DND-41 (cell line): ENCODE measurements at regions not wholly inside any gene's neighbourhood (a gene's known extent, or its start where the extent isn't known, plus 50 kb on each side); places are given as distances from the start of the nearest gene placed in this dataset.

Experiments used
- ATAC-seq: fragments of 200-7000 bp; cut with Tn5 transposase; 3 replicates; pipeline ENCODE4 v1.9.1; 2021; ENCODE audit warnings: low read depth; ENCODE audit not compliant: insufficient read depth
- DNase-seq: peaks from one replicate; pipeline ENCODE4 v3.0.0-alpha.2; 2020
- H2AFZ ChIP-seq: 2 replicates; pipeline ENCODE4 v1.6.0; 2012; ENCODE audit warnings: low read depth, low read length
- H3K27ac ChIP-seq: 2 replicates; pipeline ENCODE4 v1.5.1; 2012; ENCODE audit warnings: low read length, inconsistent platforms
- H3K27me3 ChIP-seq: fragments of 200-600 bp; sonication (generic); 2 replicates; pipeline ENCODE4 v1.6.0; 2012; ENCODE audit warnings: low read length, mild to moderate bottlenecking, inconsistent platforms; ENCODE audit not compliant: insufficient read depth, poor library complexity
- H3K36me3 ChIP-seq: 2 replicates; pipeline ENCODE4 v1.5.1; 2012; ENCODE audit warnings: low read length, inconsistent platforms; ENCODE audit not compliant: insufficient read depth
- H3K4me1 ChIP-seq: 2 replicates; pipeline ENCODE4 v1.5.1; 2012; ENCODE audit warnings: mild to moderate bottlenecking, low read length; ENCODE audit not compliant: insufficient read depth
- H3K4me2 ChIP-seq: 2 replicates; pipeline ENCODE4 v1.6.0; 2012; ENCODE audit warnings: mild to moderate bottlenecking, moderate library complexity, low read length, inconsistent platforms; ENCODE audit not compliant: insufficient read depth
- H3K4me3 ChIP-seq, 2 experiments: fragments of 200-600 bp in 1 of 2; shearing (Covaris generic) in 1 of 2; 2 replicates each; pipeline ENCODE4 v1.5.1; 2012 to 2016; ENCODE audit warnings: inconsistent platforms in 2 of 2, low read length in 2 of 2, mild to moderate bottlenecking in 2 of 2, low read depth in 1 of 2, moderate library complexity in 1 of 2
- H3K79me2 ChIP-seq: 2 replicates; pipeline ENCODE4 v1.6.0; 2012; ENCODE audit warnings: low read length, inconsistent platforms; ENCODE audit not compliant: insufficient read depth
- H3K9ac ChIP-seq: 2 replicates; pipeline ENCODE4 v1.6.0; 2012; ENCODE audit warnings: low read depth, mild to moderate bottlenecking, inconsistent platforms, low read length, moderate library complexity
- H3K9me3 ChIP-seq: 2 replicates; pipeline ENCODE4 v1.5.1; 2012; ENCODE audit warnings: low read length, moderate library complexity, mild to moderate bottlenecking, inconsistent platforms; ENCODE audit not compliant: insufficient read depth, severe bottlenecking
- H4K20me1 ChIP-seq: 2 replicates; pipeline ENCODE4 v1.6.0; 2012; ENCODE audit warnings: low read length; ENCODE audit not compliant: insufficient read depth
- EZH2 ChIP-seq: IDR thresholded peaks from 3 replicates; pipeline ENCODE4 v1.6.1; 2012; ENCODE audit warnings: borderline replicate concordance, low read depth, mild to moderate bottlenecking, moderate library complexity, low read length, inconsistent platforms; ENCODE audit not compliant: severe bottlenecking
- TF ChIP-seq, protein P1 (sequence below): IDR thresholded peaks from 2 replicates; pipeline ENCODE4 v1.5.1; 2012; ENCODE audit warnings: borderline replicate concordance, low read length, moderate library complexity, mild to moderate bottlenecking; ENCODE audit not compliant: poor library complexity, severe bottlenecking; ENCODE audit errors: extremely low read depth

DNA sequence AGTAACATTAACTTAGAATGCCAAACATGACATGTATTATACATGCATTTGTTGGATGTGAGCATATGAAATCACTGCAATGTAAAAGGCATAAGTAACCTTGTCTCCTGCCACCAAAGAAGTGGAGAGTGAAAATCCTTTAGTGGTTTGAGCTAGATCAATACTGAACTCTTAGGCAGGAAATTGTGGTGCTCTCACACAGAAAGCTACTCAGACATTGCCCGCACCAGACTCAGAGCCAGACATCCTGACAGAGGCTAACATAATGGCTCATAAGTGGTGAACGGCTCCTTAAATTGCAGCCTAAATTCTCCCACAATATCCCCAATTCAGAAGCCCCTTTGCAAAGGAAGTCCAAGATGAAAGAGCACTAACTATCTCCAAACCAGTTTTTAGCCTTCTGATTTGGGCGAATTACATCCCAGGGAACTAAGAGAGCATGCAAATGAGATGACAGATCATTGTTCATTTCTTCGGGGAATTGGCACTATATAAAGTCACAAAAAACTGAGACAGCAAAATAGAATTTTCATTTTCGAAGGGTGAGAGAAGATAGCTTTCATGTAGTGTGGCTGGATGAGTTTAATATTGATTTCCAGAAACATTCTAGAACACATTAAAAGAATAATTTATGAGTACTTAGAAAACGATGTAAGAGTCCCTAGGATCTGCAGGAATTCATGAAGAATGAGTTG, 233.6 kb upstream of the RPS6KA3 start:
- H2AFZ ChIP-seq: no peak overlapping the region
- no peak for TF ChIP-seq EZH2
- TF ChIP-seq, protein P1, sequence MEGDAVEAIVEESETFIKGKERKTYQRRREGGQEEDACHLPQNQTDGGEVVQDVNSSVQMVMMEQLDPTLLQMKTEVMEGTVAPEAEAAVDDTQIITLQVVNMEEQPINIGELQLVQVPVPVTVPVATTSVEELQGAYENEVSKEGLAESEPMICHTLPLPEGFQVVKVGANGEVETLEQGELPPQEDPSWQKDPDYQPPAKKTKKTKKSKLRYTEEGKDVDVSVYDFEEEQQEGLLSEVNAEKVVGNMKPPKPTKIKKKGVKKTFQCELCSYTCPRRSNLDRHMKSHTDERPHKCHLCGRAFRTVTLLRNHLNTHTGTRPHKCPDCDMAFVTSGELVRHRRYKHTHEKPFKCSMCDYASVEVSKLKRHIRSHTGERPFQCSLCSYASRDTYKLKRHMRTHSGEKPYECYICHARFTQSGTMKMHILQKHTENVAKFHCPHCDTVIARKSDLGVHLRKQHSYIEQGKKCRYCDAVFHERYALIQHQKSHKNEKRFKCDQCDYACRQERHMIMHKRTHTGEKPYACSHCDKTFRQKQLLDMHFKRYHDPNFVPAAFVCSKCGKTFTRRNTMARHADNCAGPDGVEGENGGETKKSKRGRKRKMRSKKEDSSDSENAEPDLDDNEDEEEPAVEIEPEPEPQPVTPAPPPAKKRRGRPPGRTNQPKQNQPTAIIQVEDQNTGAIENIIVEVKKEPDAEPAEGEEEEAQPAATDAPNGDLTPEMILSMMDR: no peak
- H3K36me3 ChIP-seq: no peaks in the 10 kb centered on the region
- H3K4me2 ChIP-seq: no peak overlapping the region
- no peak for ATAC-seq
- no peaks in the 10 kb centered on the region for H3K4me1 ChIP-seq
- no peaks in the 10 kb centered on the region for H3K79me2 ChIP-seq
- H3K27me3 ChIP-seq: no peaks in the 10 kb centered on the region
- no peaks in the 10 kb centered on the region for H4K20me1 ChIP-seq
- no peak overlapping the region for H3K27ac ChIP-seq
- DNase-seq: no peak
- H3K4me3 ChIP-seq: no peak overlapping the region
- no peak overlapping the region for H3K9ac ChIP-seq
- no peaks in the 10 kb centered on the region for H3K9me3 ChIP-seq

DNA sequence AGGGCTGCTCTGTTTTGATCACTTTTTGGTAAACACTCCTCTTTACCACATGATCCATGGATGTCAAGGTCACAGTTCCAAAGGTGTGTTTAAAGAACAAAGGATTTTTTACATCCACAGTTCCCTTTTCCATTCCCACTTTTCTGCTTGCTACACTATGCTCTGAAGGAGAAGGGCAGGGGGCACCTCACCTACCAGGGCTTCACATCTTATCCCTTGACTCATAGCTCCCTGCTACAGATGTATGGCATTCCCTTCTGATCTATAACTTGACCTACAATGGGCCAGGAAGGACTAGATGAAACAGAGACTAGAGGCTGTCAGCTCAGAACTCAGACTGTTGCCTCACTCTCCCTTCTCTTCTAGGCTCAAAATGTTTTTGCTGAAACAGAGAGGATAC, 233.1 kb upstream of the RPS6KA3 start:
- TF ChIP-seq, protein P1: no peak
- no peak for TF ChIP-seq EZH2
- H3K9ac ChIP-seq: no peak overlapping the region

DNA sequence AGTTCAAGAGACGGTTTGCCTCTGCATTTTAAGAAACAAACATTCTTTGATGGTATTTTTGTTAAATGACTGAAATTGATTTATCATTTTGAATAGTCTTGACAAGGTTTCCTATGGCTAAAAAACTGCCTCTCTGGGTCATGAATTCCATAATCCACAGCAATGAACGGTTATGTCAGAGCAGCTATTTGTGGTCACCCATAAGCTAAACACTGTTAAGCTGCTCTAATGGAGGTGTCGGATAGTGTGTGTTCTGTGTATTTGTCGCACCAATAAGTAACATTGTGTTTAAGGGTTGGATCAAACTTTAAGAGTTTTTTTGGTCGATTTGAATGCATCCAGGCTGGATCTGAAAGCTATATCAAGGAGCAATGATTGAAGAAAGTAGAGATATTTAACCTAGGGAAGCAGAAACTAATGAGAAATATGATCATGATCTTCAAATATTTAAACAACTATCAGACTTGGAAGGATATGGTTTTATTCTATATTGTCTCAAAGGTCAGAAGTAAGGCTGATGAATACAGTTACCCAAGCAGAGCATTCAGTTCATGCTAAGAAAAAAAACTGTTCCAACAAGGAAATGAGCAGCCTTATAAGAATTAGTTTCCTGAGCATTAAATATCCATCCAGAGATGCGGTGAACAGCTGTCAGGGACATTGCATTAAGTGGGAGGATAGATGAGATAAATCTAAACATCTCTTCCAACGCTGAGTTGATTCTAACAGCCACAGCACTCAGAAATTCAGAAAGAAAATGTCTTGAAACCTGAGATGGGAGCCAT, 232.3 kb upstream of the RPS6KA3 start:
- no peaks in the 10 kb centered on the region for H3K27me3 ChIP-seq
- no peak overlapping the region for H3K9ac ChIP-seq
- H2AFZ ChIP-seq: no peak overlapping the region
- H4K20me1 ChIP-seq: no peaks in the 10 kb centered on the region
- DNase-seq (no peak), ATAC-seq (no peak)
- H3K4me2 ChIP-seq: no peak overlapping the region
- no peaks in the 10 kb centered on the region for H3K79me2 ChIP-seq
- H3K9me3 ChIP-seq: no peaks in the 10 kb centered on the region
- H3K36me3 ChIP-seq: no peaks in the 10 kb centered on the region
- no peaks in the 10 kb centered on the region for H3K4me1 ChIP-seq
- H3K4me3 ChIP-seq: no peak overlapping the region
- TF ChIP-seq, protein P1: no peak
- no peak for TF ChIP-seq EZH2
- H3K27ac ChIP-seq: no peak overlapping the region

More for the DNA sequence above, 233.1 kb upstream of the RPS6KA3 start:
- Histone ChIP-seq H3K79me2 (no peaks in the 10 kb centered on the region), H3K4me2 (no peak overlapping the region), H3K4me1 (no peaks in the 10 kb centered on the region), H3K27ac (no peak overlapping the region), H3K36me3 (no peaks in the 10 kb centered on the region), H2AFZ (no peak overlapping the region), H3K9me3 (no peaks in the 10 kb centered on the region), H3K4me3 (no peak overlapping the region), H4K20me1 (no peaks in the 10 kb centered on the region), H3K27me3 (no peaks in the 10 kb centered on the region)
- no peak for ATAC-seq
- no peak for DNase-seq
